ENCODE measurements at regions not wholly inside any gene's neighbourhood (a gene's known extent, or its start where the extent isn't known, plus 50 kb on each side); places are given as distances from the start of the nearest gene placed in this dataset.

- no peak overlapping the region for H3K4me3 Mint-ChIP-seq (ENCODE audit: low read depth)
Measured at GRCh38 chr10:30228417-30229036, 120.6 kb downstream of the MTPAP start.

GRCh38 chr10:30227481-30227880 lies 121.6 kb downstream of the MTPAP start:
- no peak for DNase-seq (ENCODE audit: low spot score, unreplicated experiment)
- Mint-ChIP-seq H3K9me3 (ENCODE audit: low read depth) (no peaks in the 10 kb centered on the region), H3K4me1 (ENCODE audit: low read depth) (no peaks in the 10 kb centered on the region), H3K36me3 (ENCODE audit: insufficient read depth) (no peaks in the 10 kb centered on the region), H3K27me3 (no peaks in the 10 kb centered on the region), H3K27ac (no peak overlapping the region), H3K4me3 (ENCODE audit: low read depth) (no peak overlapping the region)
- no peak for TF ChIP-seq CTCF (IDR thresholded peaks at IDR 0.05; ENCODE audit: unreplicated experiment)

More at GRCh38 chr10:30228417-30229036, 120.6 kb downstream of the MTPAP start:
- TF ChIP-seq CTCF (IDR thresholded peaks at IDR 0.05; ENCODE audit: unreplicated experiment) = no peak
- H3K4me1 Mint-ChIP-seq (ENCODE audit: low read depth) = no peaks in the 10 kb centered on the region
- no peaks in the 10 kb centered on the region for H3K9me3 Mint-ChIP-seq (ENCODE audit: low read depth)
- no peak for DNase-seq (ENCODE audit: low spot score, unreplicated experiment)
- H3K27ac Mint-ChIP-seq = no peak overlapping the region
- H3K36me3 Mint-ChIP-seq (ENCODE audit: insufficient read depth) = no peaks in the 10 kb centered on the region
- H3K27me3 Mint-ChIP-seq = no peaks in the 10 kb centered on the region

- no peaks in the 10 kb centered on the region for H3K9me3 Mint-ChIP-seq (ENCODE audit: low read depth)
- no peak overlapping the region for H3K4me3 Mint-ChIP-seq (ENCODE audit: low read depth)
- no peaks in the 10 kb centered on the region for H3K36me3 Mint-ChIP-seq (ENCODE audit: insufficient read depth)
- TF ChIP-seq CTCF (IDR thresholded peaks at IDR 0.05; ENCODE audit: unreplicated experiment) = no peak
- DNase-seq (ENCODE audit: low spot score, unreplicated experiment) = no peak
- H3K27ac Mint-ChIP-seq = peak overlapping the region; percentile 57
- peaks cover 3% of the 10 kb centered on the region for H3K4me1 Mint-ChIP-seq (ENCODE audit: low read depth)
- no peaks in the 10 kb centered on the region for H3K27me3 Mint-ChIP-seq
Measured at GRCh38 chr10:30219971-30220751, 128.9 kb downstream of the MTPAP start.

- Mint-ChIP-seq H3K27me3 (no peaks in the 10 kb centered on the region), H3K36me3 (ENCODE audit: insufficient read depth) (no peaks in the 10 kb centered on the region), H3K4me1 (ENCODE audit: low read depth) (peaks cover 3% of the 10 kb centered on the region), H3K9me3 (ENCODE audit: low read depth) (no peaks in the 10 kb centered on the region), H3K27ac (no peak overlapping the region), H3K4me3 (ENCODE audit: low read depth) (no peak overlapping the region)
- TF ChIP-seq CTCF (IDR thresholded peaks at IDR 0.05; ENCODE audit: unreplicated experiment) = no peak
- no peak for DNase-seq (ENCODE audit: low spot score, unreplicated experiment)
Measured at GRCh38 chr10:30216821-30217220, 132.3 kb downstream of the MTPAP start.

GRCh38 chr10:30215623-30216022 lies 133.5 kb downstream of the MTPAP start:
- Mint-ChIP-seq H3K4me3 (ENCODE audit: low read depth) (no peak overlapping the region), H3K27me3 (no peaks in the 10 kb centered on the region), H3K27ac (no peak overlapping the region), H3K36me3 (ENCODE audit: insufficient read depth) (no peaks in the 10 kb centered on the region), H3K4me1 (ENCODE audit: low read depth) (peaks cover 3% of the 10 kb centered on the region), H3K9me3 (ENCODE audit: low read depth) (no peaks in the 10 kb centered on the region)
- DNase-seq (ENCODE audit: low spot score, unreplicated experiment) = no peak
- TF ChIP-seq CTCF (IDR thresholded peaks at IDR 0.05; ENCODE audit: unreplicated experiment) = no peak
